ENCODE measurements at regions not wholly inside any gene's neighbourhood (a gene's known extent, or its start where the extent isn't known, plus 50 kb on each side); places are given as distances from the start of the nearest gene placed in this dataset.

DNA sequence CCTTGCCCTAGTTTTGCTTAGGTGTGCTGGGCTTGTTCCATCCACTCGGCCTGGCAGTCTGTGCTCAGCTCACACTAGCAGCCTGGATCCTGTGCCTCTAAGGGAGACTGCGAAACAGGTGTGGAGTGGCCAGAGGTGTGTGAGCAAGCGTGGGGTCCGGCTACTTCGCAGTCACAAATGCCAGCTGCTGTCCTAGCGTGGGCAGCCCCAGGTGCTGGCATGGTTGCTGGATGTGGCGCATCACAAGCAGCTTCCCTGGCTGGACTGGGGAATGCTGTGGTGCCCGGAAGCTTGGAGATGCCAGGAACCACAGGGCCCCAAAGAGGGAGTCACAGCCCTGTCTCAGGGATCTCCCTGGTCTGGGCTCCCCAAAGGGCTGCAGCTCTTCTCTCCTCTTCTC lies 119.0 kb upstream of the TMEFF2 start:
- Mint-ChIP-seq H3K9me3 (no peaks in the 10 kb centered on the region), H3K27me3 (ENCODE audit: low read depth, poor library complexity) (no peaks in the 10 kb centered on the region), H3K36me3 (ENCODE audit: low read depth) (no peaks in the 10 kb centered on the region), H3K4me3 (no peak overlapping the region), H3K27ac (no peak overlapping the region), H3K4me1 (no peaks in the 10 kb centered on the region)
- TF ChIP-seq, protein P1, sequence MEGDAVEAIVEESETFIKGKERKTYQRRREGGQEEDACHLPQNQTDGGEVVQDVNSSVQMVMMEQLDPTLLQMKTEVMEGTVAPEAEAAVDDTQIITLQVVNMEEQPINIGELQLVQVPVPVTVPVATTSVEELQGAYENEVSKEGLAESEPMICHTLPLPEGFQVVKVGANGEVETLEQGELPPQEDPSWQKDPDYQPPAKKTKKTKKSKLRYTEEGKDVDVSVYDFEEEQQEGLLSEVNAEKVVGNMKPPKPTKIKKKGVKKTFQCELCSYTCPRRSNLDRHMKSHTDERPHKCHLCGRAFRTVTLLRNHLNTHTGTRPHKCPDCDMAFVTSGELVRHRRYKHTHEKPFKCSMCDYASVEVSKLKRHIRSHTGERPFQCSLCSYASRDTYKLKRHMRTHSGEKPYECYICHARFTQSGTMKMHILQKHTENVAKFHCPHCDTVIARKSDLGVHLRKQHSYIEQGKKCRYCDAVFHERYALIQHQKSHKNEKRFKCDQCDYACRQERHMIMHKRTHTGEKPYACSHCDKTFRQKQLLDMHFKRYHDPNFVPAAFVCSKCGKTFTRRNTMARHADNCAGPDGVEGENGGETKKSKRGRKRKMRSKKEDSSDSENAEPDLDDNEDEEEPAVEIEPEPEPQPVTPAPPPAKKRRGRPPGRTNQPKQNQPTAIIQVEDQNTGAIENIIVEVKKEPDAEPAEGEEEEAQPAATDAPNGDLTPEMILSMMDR (IDR thresholded peaks at IDR 0.05) = no peak
- DNase-seq = no peak

DNA sequence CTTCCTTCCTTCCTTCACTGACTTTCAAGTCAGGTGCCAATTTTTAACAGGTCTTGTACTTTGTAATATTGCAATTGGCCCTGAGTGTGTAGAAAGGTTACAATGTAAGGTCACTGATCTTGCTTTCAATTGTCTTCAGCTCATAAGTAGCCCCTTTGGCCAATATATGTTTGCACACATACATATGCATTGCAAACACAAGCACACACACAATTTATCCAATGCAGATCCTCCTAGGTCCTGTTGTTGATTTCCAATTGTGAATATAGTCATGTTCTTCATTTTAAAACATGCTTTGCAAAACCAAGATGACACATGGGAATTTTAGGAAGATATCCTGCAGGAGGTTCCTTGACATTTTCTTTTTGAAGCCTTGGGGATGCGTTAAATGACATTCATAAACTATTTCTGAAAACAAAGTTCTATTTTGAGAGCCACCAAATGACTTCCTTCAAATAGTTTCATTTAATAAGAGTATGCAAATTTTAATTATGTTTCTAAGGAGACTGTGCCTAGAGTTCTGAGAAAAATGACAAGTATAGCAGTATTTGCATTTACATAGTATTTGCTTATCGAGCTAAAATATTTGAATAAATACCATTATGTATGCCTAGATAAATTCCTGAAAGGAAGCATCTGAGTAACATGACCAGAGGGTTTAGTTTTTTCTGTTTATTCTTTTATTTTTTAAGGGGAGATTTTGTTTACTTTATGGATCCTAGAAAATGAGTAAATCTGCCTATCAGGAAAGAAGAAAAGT lies 117.1 kb upstream of the TMEFF2 start:
- Mint-ChIP-seq H3K36me3 (ENCODE audit: low read depth) (no peaks in the 10 kb centered on the region), H3K4me3 (no peak overlapping the region), H3K9me3 (no peaks in the 10 kb centered on the region), H3K27ac (no peak overlapping the region), H3K27me3 (ENCODE audit: low read depth, poor library complexity) (no peaks in the 10 kb centered on the region), H3K4me1 (no peaks in the 10 kb centered on the region)
- DNase-seq = no peak
- TF ChIP-seq, protein P1 (IDR thresholded peaks at IDR 0.05) = no peak

DNA sequence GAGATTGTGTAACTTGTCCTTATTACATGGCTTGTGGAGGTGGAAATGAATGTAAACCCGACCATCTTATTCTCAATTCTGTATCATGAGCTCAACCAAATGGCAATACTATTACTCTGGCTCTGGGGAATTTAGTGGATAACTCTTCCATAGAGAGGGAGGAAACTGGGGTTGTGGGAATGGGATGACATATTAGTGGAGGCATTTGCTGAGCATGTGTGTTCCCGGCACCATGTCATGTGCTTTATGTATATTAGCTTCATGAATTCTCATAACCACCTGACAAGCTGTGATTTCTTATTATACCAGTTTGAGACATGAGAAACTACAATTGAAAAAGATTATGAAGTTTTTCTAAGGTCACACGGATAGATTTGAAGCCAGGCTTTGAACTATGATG lies 112.8 kb upstream of the TMEFF2 start:
- H3K9me3 Mint-ChIP-seq = no peaks in the 10 kb centered on the region
- no peak overlapping the region for H3K27ac Mint-ChIP-seq
- DNase-seq = no peak
- H3K36me3 Mint-ChIP-seq (ENCODE audit: low read depth) = no peaks in the 10 kb centered on the region
- H3K4me1 Mint-ChIP-seq = no peaks in the 10 kb centered on the region
- no peak overlapping the region for H3K4me3 Mint-ChIP-seq
- TF ChIP-seq, protein P1 (IDR thresholded peaks at IDR 0.05) = no peak
- H3K27me3 Mint-ChIP-seq (ENCODE audit: low read depth, poor library complexity) = no peaks in the 10 kb centered on the region

DNA sequence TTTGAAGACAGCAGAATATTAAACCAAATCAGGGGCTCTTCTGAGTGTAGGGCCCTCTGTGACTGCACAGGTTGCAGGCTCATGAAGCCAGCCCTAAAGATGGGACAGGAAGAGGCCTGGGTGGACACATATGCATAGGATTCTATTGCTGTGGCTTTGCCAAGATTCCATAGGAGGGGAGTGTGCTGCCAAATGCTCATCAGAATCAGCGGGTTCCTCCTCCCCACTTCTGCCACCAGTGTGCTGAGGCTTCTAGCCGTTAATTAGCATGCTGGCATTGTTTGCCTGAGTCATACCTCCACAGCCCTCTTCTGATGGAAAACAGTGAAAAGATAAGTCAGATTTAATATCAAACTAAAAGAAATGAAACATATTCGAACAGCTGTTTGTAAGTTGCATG lies 103.9 kb upstream of the TMEFF2 start:
- Mint-ChIP-seq H3K9me3 (no peaks in the 10 kb centered on the region), H3K4me1 (no peaks in the 10 kb centered on the region), H3K4me3 (no peak overlapping the region), H3K36me3 (ENCODE audit: low read depth) (no peaks in the 10 kb centered on the region), H3K27ac (no peak overlapping the region), H3K27me3 (ENCODE audit: low read depth, poor library complexity) (no peaks in the 10 kb centered on the region)
- TF ChIP-seq, protein P1 (IDR thresholded peaks at IDR 0.05) = no peak
- no peak for DNase-seq

DNA sequence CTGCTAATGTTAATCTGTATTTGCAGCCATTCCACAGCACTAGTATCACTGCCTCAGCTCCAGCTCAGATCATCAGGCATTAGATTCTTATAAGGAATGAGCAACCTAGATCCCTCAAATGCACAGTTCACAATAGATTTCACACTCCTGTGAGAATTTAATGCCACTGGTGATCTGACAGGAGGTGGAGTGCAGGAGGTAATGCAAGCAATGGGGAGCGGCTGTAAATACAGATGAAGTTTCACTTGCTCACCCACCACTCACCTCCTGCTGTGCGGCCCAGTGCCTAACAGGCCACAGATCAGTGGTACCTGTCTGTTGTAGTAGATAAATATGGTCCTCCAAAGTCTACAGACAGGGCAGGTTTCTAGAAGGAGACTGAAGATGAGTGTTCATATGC lies 97.7 kb upstream of the TMEFF2 start:
- TF ChIP-seq, protein P1 (IDR thresholded peaks at IDR 0.05) = no peak
- Mint-ChIP-seq H3K27ac (no peak overlapping the region), H3K4me3 (no peak overlapping the region), H3K27me3 (ENCODE audit: low read depth, poor library complexity) (peaks cover 5% of the 10 kb centered on the region), H3K9me3 (no peaks in the 10 kb centered on the region), H3K36me3 (ENCODE audit: low read depth) (no peaks in the 10 kb centered on the region), H3K4me1 (no peaks in the 10 kb centered on the region)
- DNase-seq = no peak

DNA sequence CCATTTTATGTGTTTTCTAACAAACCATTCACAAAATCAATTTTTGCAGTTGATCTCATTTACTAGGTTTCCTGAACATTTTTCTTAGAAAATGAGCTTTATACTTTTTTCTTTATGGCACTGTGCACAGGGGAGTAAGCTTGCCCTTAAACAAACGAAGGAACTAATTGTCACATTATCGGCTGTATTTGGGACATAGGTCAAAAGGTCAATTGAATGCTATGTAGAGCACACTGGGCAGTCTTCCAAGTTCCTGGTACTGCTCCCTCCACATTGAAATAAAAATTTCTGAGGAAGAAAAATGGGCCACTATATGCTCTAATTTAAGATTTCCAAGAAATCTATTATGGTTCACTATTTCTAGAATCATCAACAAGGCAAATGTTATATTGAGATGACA lies 93.6 kb upstream of the TMEFF2 start:
- TF ChIP-seq, protein P1 (IDR thresholded peaks at IDR 0.05) = no peak
- no peak overlapping the region for H3K4me3 Mint-ChIP-seq
- H3K9me3 Mint-ChIP-seq = no peaks in the 10 kb centered on the region
- H3K36me3 Mint-ChIP-seq (ENCODE audit: low read depth) = no peaks in the 10 kb centered on the region
- no peaks in the 10 kb centered on the region for H3K4me1 Mint-ChIP-seq
- no peak for DNase-seq
- peaks cover 5% of the 10 kb centered on the region for H3K27me3 Mint-ChIP-seq (ENCODE audit: low read depth, poor library complexity)
- H3K27ac Mint-ChIP-seq = no peak overlapping the region
